Occipital lobe (tissue), 2 donors: ENCODE measurements at regions not wholly inside any gene's neighbourhood (a gene's known extent, or its start where the extent isn't known, plus 50 kb on each side); places are given as distances from the start of the nearest gene placed in this dataset. TPM values are rescaled to one million over a fixed set of nuclear protein-coding genes. Genes with fewer than 3 reads are reported as not detected.

ENCODE experiments used
- DNase-seq: peaks from one replicate; lab custom pipeline; 2025; lab: John Stamatoyannopoulos, UW
- small RNA-seq: library from RNA; depleted of rRNA; stranded (forward); fragments of <200 nt; gene quantifications from one replicate; pipeline ENCODE3, GENCODE V24; 2014

- DNase-seq: no peak
These were observed 55.1 kb upstream of the ZEB1 start for GRCh38 chr10:31263903-31264302.

DNA sequence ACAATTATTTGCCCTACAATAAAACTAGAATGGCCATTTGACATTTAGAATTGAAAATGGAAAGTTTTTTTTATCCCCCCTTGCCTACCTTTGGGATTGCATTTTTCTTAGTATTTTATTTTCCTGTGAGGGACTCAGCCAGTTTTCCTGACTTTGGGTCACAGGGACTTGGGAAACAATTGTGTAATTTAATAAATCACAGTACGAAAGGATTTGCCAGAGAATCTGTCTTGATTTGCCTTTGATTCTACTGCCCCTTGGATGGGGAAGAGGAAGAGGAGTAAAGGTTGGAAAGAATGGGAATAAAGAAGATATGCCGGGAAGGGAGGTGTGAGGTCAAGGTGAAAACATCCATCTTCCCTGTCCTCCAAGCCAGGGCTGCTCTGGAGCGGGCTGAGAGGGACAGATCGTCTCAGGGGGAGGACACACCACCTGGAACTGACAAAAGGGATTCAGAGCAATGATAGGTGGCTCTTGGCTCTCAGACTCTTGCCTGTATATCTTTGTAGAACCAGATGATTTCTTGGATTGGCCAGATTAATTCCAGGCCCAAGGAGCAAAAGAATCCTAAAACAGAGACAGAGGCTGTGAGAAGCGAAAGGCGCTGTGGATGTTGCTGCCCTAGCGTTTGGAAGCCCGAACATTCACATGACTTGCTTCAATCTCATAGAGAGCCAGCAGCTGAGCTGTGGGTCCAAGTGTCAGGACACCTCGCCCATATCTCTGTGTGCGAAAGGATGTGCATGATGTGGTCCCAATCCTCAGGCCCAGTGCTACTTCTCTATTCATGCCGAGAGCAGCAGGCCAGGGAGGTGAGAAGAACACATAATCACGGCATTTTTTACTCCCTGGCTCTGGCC lies 50.3 kb upstream of the ZEB1 start:
- DNase-seq: no peak

Small RNA genes lying in the stretch of these regions (small RNA-seq; reads per million reads assigned to genes)
- gene RNA5SP309: not detected
